GM12891 (cell line): ENCODE measurements at regions not wholly inside any gene's neighbourhood (a gene's known extent, or its start where the extent isn't known, plus 50 kb on each side); places are given as distances from the start of the nearest gene placed in this dataset.

ENCODE experiments used
- POLR2A ChIP-seq: IDR thresholded peaks from 2 replicates; pipeline ENCODE4 v1.6.1; 2011; ENCODE audit warnings: low read depth, low read length, control low read depth
- POLR2AphosphoS5 ChIP-seq: IDR thresholded peaks from 2 replicates; pipeline ENCODE4 v1.6.1; 2011; ENCODE audit warnings: low read depth, low read length, control low read depth
- TAF1 ChIP-seq: IDR thresholded peaks from 2 replicates; pipeline ENCODE4 v1.6.1; 2011; ENCODE audit warnings: low read depth, low read length, control low read depth

DNA sequence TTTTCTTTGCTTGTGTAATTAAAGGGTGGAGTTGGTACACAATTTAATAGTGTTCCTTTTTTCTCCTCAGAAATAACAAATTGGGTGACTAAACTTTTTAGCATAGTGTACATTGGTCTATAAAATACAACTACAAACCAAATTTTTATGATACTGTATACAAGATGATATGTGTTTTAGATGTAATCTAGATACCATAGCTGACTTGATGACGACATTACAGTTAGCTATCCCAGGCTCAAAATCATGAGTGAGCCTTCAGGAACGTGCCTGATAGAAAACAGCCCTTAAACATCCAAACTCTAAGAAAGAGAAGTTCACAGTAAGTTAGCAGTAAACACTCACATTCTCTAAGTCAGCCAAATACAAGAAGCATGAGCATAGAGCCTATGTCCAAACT lies 99.0 kb upstream of the SSTR1 start:
- TF ChIP-seq TAF1 (no peak), POLR2A (no peak), POLR2AphosphoS5 (no peak)
